ENCODE measurements at regions not wholly inside any gene's neighbourhood (a gene's known extent, or its start where the extent isn't known, plus 50 kb on each side); places are given as distances from the start of the nearest gene placed in this dataset.
"Not testable (repeated sequence)": the region's sequence is repeated elsewhere in the genome, so short reads cannot be mapped to it uniquely, and the experiment has no call there.

- DNase-seq: no peak
These were observed 52.0 kb downstream of the ZC3H11B start for GRCh38 chr1:219560856-219561255.

- no peak for DNase-seq
These were observed 53.0 kb downstream of the ZC3H11B start for GRCh38 chr1:219559899-219560298.

DNA sequence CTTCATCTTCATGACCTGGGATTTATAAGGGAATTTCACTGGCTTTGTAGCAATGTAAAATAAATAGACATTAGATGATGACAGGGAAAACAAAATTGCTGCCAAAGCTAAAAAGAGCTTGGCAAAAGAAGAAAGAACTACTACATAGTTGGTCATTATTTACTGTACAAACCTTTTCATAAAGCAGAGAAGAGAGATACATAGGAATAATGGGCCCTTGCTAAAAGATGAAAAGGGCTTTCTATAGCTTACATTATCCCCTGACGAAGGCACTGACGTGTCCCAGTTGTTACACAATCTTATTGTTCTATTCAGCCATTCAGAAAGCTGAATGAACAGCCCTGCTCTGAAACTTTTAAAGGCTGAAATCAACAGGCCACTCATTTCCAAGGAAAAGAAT lies 57.1 kb downstream of the ZC3H11B start:
- DNase-seq: no peak

- DNase-seq: no peak
These were observed 57.7 kb downstream of the ZC3H11B start for GRCh38 chr1:219555031-219555692.

DNA sequence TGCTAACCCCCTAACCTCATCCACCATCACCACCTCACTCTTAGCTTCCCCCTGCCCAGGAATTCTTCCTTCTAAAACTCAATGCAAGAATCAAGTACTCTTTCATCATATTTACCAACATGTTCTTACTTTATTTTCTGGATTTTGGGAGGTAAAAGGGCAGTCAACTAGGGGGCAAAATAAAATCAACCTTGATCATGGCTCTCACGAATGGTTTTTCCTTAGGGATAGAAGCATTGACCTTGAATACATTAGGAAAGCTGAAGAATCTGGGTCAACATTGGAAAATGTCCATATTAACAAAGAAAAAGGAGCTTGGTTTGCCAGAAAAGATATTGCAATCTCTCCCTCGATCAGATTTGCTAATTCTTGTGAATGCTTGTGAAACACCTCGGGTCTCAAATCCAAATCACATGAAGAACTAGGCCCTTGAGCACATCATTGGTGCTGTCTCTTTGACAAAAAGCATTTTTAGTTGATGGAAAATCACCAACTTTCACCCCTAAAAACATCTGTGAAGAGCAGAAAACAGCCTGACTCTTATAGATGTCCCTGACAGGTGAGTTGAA lies 58.9 kb downstream of the ZC3H11B start:
- no peak for DNase-seq

GRCh38 chr1:219550201-219550600 lies 62.7 kb downstream of the ZC3H11B start:
- no peak for DNase-seq

- DNase-seq: no peak
These were observed 63.7 kb downstream of the ZC3H11B start for GRCh38 chr1:219549215-219549614.

- DNase-seq: no peak
These were observed 64.5 kb downstream of the ZC3H11B start for GRCh38 chr1:219548386-219548785.

GRCh38 chr1:219545756-219546155 lies 67.1 kb downstream of the ZC3H11B start:
- DNase-seq: not testable (repeated sequence)

DNA sequence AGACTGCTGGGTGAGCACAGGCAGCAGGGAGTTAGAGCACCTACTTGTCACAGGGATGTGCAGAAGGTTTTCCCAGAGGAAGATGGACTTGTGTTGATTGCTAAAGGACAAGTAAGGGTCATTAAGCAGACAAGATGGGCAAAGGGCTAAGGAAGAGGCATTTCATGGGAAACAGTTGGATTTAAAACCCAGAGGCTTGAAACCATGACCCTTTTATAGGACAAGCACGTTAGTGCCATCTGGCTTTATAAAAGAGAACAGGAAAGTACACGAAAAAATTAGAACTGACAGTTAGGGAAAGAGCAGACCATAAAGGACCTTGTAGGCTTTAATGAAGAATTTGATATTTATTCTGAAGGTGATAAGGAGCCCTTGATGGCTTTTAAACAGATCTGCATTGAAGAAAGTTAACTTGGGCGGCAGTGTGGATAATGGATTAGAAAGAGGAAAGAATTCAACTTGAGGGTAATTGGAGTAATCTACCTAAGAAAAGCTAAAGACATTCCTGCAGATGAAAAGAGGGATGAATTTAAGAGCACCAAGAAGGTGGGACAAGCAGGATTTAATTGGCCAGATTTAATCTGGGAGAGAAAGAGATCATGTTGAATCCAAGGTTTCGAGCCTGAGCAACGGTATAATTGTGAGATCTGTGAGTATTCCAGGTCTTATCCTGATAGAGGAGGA lies 68.6 kb downstream of the ZC3H11B start:
- no peak for DNase-seq

DNA sequence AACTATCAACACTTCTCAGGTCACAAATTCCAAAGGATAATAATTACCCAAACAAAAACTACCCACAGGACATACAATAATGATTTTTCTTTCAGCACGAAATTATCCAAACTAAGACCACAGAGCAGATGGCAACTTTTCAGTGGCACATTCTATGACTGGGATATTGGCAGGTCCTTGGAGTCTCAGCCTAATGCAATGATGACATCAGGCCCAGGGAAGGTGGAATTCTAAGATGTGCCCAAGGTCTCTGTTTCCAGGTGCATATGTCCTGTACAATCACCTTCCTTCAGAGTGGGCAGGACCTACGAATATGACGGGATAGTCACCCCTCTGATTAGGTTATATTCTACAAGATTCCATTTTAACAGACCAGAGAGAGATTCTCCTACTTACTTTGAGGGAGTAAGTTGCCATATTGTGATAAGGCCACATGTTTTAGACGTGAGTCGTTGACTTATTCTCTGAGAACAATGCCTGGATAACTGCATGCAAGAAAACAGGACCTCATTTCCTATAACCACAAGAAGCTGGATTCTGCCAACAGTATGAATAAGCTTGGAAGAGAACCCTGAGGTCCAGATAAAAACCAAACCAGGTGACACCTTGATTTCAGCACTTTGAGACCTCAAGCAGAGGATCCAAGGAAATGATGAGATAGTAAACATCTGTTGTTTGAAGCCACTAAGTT lies 69.9 kb downstream of the ZC3H11B start:
- no peak for DNase-seq

- no peak for DNase-seq
These were observed 71.0 kb downstream of the ZC3H11B start for GRCh38 chr1:219541946-219542345.

DNA sequence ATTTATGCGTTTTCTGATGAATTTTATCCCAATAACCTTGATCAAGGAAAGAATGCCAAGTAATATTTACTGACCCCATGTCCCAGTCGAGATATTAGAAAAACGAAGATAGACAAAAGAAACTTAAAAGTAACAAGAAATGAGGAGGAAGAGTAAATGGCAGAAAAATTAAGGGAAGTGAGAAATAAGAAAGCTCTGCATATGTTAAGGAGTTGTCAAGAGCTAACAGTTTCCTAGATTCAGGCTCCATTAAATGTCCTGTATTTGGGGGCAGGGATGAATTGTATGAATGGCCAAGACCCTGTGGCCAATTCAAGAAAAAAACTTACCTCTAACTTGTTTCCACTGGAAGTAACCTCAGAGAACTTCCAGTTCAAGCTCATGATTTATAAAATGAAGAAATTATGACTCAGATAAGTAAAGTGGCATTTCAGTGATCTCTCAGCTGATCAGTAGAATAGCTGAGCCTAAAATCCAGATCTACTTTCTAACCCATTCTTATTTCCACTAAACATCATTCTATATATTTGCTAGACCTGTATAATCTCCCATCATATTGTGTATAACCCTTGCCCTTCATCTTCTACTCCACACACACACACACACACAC lies 73.2 kb downstream of the ZC3H11B start:
- no peak for DNase-seq

DNA sequence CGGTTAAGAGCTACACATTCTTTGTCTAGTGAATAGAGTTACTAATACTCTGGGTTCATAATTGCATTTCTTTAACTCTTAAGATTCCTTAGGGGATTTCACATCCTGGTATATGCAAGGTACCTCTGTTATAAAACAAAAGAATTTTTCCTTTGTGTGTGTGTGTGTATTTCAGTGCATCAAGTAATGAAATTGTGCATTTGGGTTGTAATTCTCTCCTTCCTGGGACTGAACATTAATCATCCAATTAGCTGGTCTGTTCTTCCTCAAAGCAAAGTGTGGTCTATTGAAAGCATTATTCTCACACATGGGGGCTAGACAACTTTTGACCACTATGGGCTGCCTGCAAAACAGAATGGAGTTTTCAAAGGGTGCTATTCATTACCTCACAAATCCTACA lies 74.0 kb downstream of the ZC3H11B start:
- no peak for DNase-seq

DNA sequence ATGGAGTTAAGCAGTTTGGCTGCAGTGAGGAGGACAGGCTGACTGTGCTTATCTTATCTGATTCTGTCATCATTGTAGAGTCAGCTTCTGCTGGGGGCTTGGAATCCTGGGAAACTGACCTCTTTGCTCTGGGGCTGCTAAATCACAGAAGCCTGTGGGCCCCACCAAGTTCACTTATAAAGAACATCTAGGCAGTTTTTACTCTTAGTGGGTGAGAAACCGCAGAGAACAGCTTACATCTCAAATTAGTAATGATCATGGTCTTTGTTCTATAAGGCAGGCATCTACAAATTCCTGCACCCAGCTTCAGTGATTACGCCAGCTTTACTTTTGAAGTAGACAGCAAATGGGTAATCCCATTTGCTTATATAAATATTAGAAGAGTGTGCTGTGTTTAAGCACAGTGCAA lies 75.7 kb downstream of the ZC3H11B start:
- no peak for DNase-seq

DNA sequence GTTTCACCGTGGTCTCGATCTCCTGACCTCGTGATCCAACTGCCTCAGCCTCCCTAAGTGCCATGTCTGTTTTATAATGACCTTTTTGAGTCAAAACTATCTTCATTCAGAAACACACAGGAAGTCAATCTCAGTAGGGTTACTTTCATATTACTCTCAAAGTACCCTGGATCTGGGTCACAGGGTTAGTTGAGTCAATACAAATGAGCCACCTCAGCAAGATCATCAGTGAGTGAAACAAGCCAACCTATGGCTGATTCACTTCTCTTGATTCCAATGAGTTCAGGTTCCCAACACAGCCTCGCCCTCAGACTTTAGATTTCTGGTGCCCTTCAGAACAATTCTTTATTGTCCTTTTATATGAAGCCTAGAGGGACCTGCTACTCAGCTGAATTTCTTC lies 76.9 kb downstream of the ZC3H11B start:
- DNase-seq: no peak

GRCh38 chr1:219534991-219535390 lies 77.9 kb downstream of the ZC3H11B start:
- no peak for DNase-seq

DNA sequence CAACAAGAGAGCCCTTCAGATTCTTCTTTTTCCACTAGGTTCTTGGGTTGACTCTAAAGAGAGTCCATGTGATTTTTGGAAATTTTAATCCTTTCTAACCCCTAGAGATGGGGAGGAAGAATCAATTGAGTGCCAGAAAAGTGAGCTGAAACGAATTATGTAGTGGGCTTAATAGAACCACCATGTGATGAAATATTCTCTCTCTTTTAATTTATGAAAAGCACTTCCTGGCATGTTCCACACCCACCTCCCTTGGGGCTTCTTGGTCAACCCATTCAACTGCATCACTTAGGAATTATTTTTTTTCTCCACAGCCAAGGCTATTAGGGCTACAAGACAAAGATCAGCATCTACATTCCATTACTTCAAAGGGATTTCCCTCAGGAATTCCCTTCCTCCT lies 79.6 kb downstream of the ZC3H11B start:
- no peak for DNase-seq

- DNase-seq: no peak
These were observed 83.8 kb downstream of the ZC3H11B start for GRCh38 chr1:219529116-219529515.

DNA sequence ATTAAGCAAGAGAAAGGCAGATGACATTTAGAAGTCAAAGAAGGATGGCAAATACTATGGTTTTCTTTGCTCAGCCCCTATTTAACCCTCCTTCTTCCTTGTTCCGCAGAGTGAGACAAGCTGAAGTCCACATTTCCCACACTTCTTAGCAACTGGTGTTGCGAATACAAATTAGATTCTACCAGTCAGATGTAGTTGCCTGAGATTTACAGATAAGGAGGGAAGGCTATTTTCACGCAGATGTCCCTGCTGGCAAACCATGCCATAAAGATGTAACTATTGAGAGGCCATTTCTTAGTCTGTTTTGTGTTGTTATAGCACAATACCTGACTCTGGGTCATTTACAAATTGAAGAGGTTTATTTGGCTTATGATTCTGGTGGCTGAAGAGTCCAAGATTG lies 84.3 kb downstream of the ZC3H11B start:
- no peak for DNase-seq

DNA sequence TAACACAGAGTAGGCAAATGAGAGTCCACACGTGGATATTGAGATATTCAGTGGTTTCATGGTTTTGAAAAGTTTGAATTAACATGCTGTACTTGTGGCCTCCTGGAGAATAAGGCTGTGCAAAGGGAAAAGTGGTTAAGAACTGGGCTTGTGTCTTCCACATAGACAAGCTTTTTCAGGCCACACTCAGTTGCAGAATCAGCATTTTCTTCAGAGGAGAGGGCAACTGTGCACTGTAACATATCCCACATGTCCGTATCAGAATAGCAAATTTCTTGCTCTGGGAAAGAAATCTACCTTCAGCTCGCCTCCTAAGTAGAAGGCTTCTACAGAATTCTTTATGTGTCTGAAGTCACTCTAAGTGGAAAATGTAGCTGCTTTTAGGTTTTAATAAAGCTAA lies 84.9 kb downstream of the ZC3H11B start:
- no peak for DNase-seq

DNA sequence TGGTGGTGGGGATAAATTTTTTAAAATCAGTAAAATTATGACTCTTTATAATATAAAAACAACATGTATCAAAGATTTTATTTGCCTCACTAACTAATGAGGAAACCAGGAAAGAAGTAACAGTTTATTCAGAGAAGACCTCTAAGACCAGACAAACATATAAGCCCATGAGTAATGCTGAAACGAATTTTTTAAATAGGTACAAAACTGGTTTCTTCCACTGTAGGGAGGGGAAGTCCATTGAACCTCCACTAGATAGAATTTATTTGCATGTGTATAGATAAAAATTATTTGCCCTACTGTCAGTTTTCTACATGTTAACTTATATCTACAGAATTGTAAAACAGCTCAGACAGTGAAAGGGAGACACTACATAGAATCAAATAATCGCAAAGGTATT lies 86.8 kb downstream of the ZC3H11B start:
- DNase-seq: no peak

DNA sequence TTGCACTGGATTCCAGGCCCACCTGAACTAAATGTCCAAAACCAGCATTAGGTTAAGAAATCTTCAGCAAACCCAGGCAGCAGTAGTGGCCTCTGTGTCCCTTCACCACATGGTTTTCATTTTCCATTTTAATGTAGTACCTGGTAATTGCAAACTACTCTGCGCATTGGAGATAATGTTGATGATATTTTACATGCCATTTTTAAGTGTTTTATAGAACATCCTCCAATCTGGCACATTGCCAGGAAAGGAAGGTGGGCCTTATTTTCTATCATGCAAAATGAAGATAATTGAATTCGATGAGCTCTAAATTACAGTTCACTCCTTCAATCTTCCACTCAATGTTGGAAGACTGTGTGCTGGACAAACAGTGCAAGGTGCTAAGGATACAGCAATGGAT lies 89.5 kb downstream of the ZC3H11B start:
- DNase-seq: no peak

GRCh38 chr1:219521325-219521724 lies 91.6 kb downstream of the ZC3H11B start:
- no peak for DNase-seq
